HCT116 (cell line): ENCODE measurements at regions not wholly inside any gene's neighbourhood (a gene's known extent, or its start where the extent isn't known, plus 50 kb on each side); places are given as distances from the start of the nearest gene placed in this dataset.

Experiments used
- CEBPB ChIP-seq: IDR thresholded peaks from 2 replicates; pipeline ENCODE4 v1.6.1; 2012; ENCODE audit warnings: low read depth
- CTCF ChIP-seq, 3 experiments: fragments of 200-600 bp in 1 of 3; sonication (generic) in 1 of 3; IDR thresholded peaks in 2 of 3; conservative IDR thresholded peaks in 1 of 3; 2 replicates each; pipeline ENCODE4 v1.5.1; 2012 to 2017; ENCODE audit warnings: low read depth in 2 of 3, low read length in 2 of 3, antibody characterized with exemption in 1 of 3, borderline replicate concordance in 1 of 3, control low read depth in 1 of 3, mild to moderate bottlenecking in 1 of 3, mixed read lengths in 1 of 3, mixed run types in 1 of 3, moderate library complexity in 1 of 3; ENCODE audit not compliant: insufficient read depth in 1 of 3

DNA sequence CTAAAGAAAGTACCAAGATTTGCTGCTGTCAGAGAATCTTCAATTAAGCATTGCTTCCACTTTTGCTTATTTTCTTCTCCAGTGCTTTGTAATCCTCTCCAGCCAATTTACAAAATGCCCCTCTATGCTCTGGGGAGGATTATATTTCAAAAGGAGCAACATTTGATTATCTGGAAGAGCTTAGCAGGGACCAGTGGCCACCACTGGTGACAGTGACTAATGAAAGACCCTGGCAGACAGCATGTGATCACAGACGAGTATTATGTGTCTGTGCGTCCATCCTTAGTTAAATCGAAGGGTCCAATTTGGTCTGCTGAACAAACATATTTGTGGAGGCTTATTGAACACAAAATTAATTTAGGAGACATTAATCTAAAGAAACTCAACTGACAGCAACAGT is 152.6 kb downstream of the ZNF621 start:
- TF ChIP-seq CTCF (IDR thresholded peaks at IDR 0.05 in 2 of 3, conservative IDR thresholded peaks at IDR 0.05 in 1 of 3; ENCODE audit: borderline replicate concordance in 1 of 3, insufficient read depth in 1 of 3, low read depth in 2 of 3, low read length in 2 of 3) (no peak), CEBPB (no peak)
